ENCODE measurements at regions not wholly inside any gene's neighbourhood (a gene's known extent, or its start where the extent isn't known, plus 50 kb on each side); places are given as distances from the start of the nearest gene placed in this dataset.

GRCh38 chr2:5315041-5315440, 377.1 kb upstream of the SOX11 start:
- TF ChIP-seq EZH2phosphoT487 (conservative IDR thresholded peaks at IDR 0.05; ENCODE audit: low read length), result no peak
- TF ChIP-seq CTCF (IDR thresholded peaks at IDR 0.05; ENCODE audit: insufficient read depth, low read length, poor library complexity, severe bottlenecking), result no peak
- Histone ChIP-seq H3K79me2 (ENCODE audit: insufficient read depth, low read length) (no peaks in the 10 kb centered on the region), H3K4me3 (ENCODE audit: insufficient read depth, low read length, poor library complexity, severe bottlenecking) (no peak overlapping the region), H3K27ac (ENCODE audit: low read depth, low read length) (no peak overlapping the region), H3K9ac (ENCODE audit: low read length) (no peak overlapping the region), H3K36me3 (ENCODE audit: low read length) (no peaks in the 10 kb centered on the region), H3K9me3 (ENCODE audit: insufficient read depth, low read length) (no peaks in the 10 kb centered on the region), H3K9me2 (replicated peaks; ENCODE audit: insufficient read depth, low read length) (no peaks in the 10 kb centered on the region), H2AFZ (ENCODE audit: low read depth, low read length, severe bottlenecking) (no peak overlapping the region), H3K27me3 (ENCODE audit: low read length) (no peaks in the 10 kb centered on the region), H3K4me2 (ENCODE audit: low read depth, low read length, poor library complexity, severe bottlenecking) (no peak overlapping the region), H3F3A (ENCODE audit: insufficient read depth) (no peaks in the 10 kb centered on the region), H4K20me1 (ENCODE audit: low read depth, low read length) (no peaks in the 10 kb centered on the region)

GRCh38 chr2:5315512-5315911, 376.7 kb upstream of the SOX11 start:
- H3K9me2 ChIP-seq (replicated peaks; ENCODE audit: insufficient read depth, low read length), result no peaks in the 10 kb centered on the region
- no peak overlapping the region for H3K4me3 ChIP-seq (ENCODE audit: insufficient read depth, low read length, poor library complexity, severe bottlenecking)
- no peak overlapping the region for H2AFZ ChIP-seq (ENCODE audit: low read depth, low read length, severe bottlenecking)
- no peaks in the 10 kb centered on the region for H3K79me2 ChIP-seq (ENCODE audit: insufficient read depth, low read length)
- H3K9me3 ChIP-seq (ENCODE audit: insufficient read depth, low read length), result no peaks in the 10 kb centered on the region
- H3K9ac ChIP-seq (ENCODE audit: low read length), result no peak overlapping the region
- no peaks in the 10 kb centered on the region for H3F3A ChIP-seq (ENCODE audit: insufficient read depth)
- TF ChIP-seq CTCF (IDR thresholded peaks at IDR 0.05; ENCODE audit: insufficient read depth, low read length, poor library complexity, severe bottlenecking) (no peak), EZH2phosphoT487 (conservative IDR thresholded peaks at IDR 0.05; ENCODE audit: low read length) (no peak)
- H3K4me2 ChIP-seq (ENCODE audit: low read depth, low read length, poor library complexity, severe bottlenecking), result no peak overlapping the region
- H3K27ac ChIP-seq (ENCODE audit: low read depth, low read length), result no peak overlapping the region
- no peaks in the 10 kb centered on the region for H4K20me1 ChIP-seq (ENCODE audit: low read depth, low read length)
- H3K27me3 ChIP-seq (ENCODE audit: low read length), result no peaks in the 10 kb centered on the region
- no peaks in the 10 kb centered on the region for H3K36me3 ChIP-seq (ENCODE audit: low read length)

- Histone ChIP-seq H3K79me2 (ENCODE audit: insufficient read depth, low read length) (no peaks in the 10 kb centered on the region), H3K27me3 (ENCODE audit: low read length) (no peaks in the 10 kb centered on the region), H3F3A (ENCODE audit: insufficient read depth) (no peaks in the 10 kb centered on the region), H3K36me3 (ENCODE audit: low read length) (no peaks in the 10 kb centered on the region), H3K4me2 (ENCODE audit: low read depth, low read length, poor library complexity, severe bottlenecking) (no peak overlapping the region), H3K9me3 (ENCODE audit: insufficient read depth, low read length) (no peaks in the 10 kb centered on the region), H2AFZ (ENCODE audit: low read depth, low read length, severe bottlenecking) (no peak overlapping the region), H3K9ac (ENCODE audit: low read length) (no peak overlapping the region), H3K27ac (ENCODE audit: low read depth, low read length) (no peak overlapping the region), H4K20me1 (ENCODE audit: low read depth, low read length) (no peaks in the 10 kb centered on the region), H3K4me3 (ENCODE audit: insufficient read depth, low read length, poor library complexity, severe bottlenecking) (no peak overlapping the region), H3K9me2 (replicated peaks; ENCODE audit: insufficient read depth, low read length) (no peaks in the 10 kb centered on the region)
- TF ChIP-seq CTCF (IDR thresholded peaks at IDR 0.05; ENCODE audit: insufficient read depth, low read length, poor library complexity, severe bottlenecking) (no peak), EZH2phosphoT487 (conservative IDR thresholded peaks at IDR 0.05; ENCODE audit: low read length) (no peak)
These were observed 376.1 kb upstream of the SOX11 start for GRCh38 chr2:5316001-5316490.
